ENCODE measurements at regions not wholly inside any gene's neighbourhood (a gene's known extent, or its start where the extent isn't known, plus 50 kb on each side); places are given as distances from the start of the nearest gene placed in this dataset.

DNA sequence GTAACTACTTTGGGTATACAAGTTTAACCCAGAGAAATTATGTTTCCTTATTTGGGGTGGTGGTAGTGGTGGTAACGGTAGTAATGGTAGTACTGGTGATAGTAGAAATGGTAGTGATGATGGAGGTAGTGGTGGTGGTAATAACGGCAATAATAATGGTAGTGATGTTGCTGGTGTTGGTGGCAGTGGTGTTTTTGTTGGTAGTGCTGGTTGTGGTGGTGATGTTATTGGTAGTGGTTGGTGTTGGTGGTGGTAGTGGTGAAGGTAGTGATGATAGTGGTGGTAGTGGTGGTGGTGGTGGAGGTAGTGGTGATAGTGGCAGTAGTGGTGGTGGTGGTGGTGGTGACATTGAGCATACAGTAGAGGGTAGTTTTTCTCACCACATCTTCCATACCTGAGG is 95.6 kb downstream of the TMEM30B start:
- TF ChIP-seq POLR2AphosphoS5 (IDR thresholded peaks at IDR 0.05; ENCODE audit: low read depth, low read length) (no peak), TAF1 (IDR thresholded peaks at IDR 0.05; ENCODE audit: borderline replicate concordance, insufficient read depth, low read length) (no peak), SIN3A (IDR thresholded peaks at IDR 0.05; ENCODE audit: borderline replicate concordance, insufficient read depth, low read length) (no peak), FOXP2 (optimal IDR thresholded peaks at IDR 0.05; ENCODE audit: borderline replicate concordance, extremely low read depth, extremely low read length, insufficient read depth) (no peak)
- TF ChIP-seq, protein P1, sequence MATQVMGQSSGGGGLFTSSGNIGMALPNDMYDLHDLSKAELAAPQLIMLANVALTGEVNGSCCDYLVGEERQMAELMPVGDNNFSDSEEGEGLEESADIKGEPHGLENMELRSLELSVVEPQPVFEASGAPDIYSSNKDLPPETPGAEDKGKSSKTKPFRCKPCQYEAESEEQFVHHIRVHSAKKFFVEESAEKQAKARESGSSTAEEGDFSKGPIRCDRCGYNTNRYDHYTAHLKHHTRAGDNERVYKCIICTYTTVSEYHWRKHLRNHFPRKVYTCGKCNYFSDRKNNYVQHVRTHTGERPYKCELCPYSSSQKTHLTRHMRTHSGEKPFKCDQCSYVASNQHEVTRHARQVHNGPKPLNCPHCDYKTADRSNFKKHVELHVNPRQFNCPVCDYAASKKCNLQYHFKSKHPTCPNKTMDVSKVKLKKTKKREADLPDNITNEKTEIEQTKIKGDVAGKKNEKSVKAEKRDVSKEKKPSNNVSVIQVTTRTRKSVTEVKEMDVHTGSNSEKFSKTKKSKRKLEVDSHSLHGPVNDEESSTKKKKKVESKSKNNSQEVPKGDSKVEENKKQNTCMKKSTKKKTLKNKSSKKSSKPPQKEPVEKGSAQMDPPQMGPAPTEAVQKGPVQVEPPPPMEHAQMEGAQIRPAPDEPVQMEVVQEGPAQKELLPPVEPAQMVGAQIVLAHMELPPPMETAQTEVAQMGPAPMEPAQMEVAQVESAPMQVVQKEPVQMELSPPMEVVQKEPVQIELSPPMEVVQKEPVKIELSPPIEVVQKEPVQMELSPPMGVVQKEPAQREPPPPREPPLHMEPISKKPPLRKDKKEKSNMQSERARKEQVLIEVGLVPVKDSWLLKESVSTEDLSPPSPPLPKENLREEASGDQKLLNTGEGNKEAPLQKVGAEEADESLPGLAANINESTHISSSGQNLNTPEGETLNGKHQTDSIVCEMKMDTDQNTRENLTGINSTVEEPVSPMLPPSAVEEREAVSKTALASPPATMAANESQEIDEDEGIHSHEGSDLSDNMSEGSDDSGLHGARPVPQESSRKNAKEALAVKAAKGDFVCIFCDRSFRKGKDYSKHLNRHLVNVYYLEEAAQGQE (IDR thresholded peaks at IDR 0.05; ENCODE audit: insufficient read depth in 1 of 2, low read depth in 2 of 2, low read length in 2 of 2) = no peak

Measured in PFSK-1 (cell line).